Chondrocyte (in vitro differentiated cells): ENCODE measurements at regions not wholly inside any gene's neighbourhood (a gene's known extent, or its start where the extent isn't known, plus 50 kb on each side); places are given as distances from the start of the nearest gene placed in this dataset.
A peak's percentile ranks its signal among the peaks of the same experiment; 100 is the strongest.

Source experiments
- DNase-seq: peaks from one replicate; pipeline ENCODE4 v3.0.0; 2021; ENCODE audit warnings: mixed read lengths, low spot score
- H3K27ac Mint-ChIP-seq: one replicate; pipeline ENCODE4 v1.8.0; 2021; ENCODE audit warnings: mild to moderate bottlenecking, moderate library complexity, mixed read lengths; ENCODE audit not compliant: unreplicated experiment
- H3K27me3 Mint-ChIP-seq: 2 replicates; pipeline ENCODE4 v1.8.0; 2021; ENCODE audit warnings: low read depth, mixed read lengths
- H3K36me3 Mint-ChIP-seq: 2 replicates; pipeline ENCODE4 v1.8.0; 2021; ENCODE audit warnings: low read depth, mixed read lengths
- H3K4me1 Mint-ChIP-seq: 2 replicates; pipeline ENCODE4 v1.8.0; 2021; ENCODE audit warnings: low read depth, mild to moderate bottlenecking, mixed read lengths
- H3K4me3 Mint-ChIP-seq: one replicate; pipeline ENCODE4 v1.8.0; 2021; ENCODE audit warnings: mild to moderate bottlenecking, moderate library complexity, mixed read lengths; ENCODE audit not compliant: unreplicated experiment
- H3K9me3 Mint-ChIP-seq: 2 replicates; pipeline ENCODE4 v1.8.0; 2021; ENCODE audit warnings: low read depth, mixed read lengths
- CTCF ChIP-seq: fragments of 200-600 bp; sonication (generic); IDR thresholded peaks from 2 replicates; pipeline ENCODE4 v1.5.0; 2021; ENCODE audit warnings: antibody characterized with exemption, mild to moderate bottlenecking, moderate library complexity

- H3K4me3 Mint-ChIP-seq = no peak overlapping the region
- H3K36me3 Mint-ChIP-seq = peaks cover 5% of the 10 kb centered on the region
- H3K27ac Mint-ChIP-seq = peak overlapping the region; percentile 94
- no peak for TF ChIP-seq CTCF
- H3K27me3 Mint-ChIP-seq = no peaks in the 10 kb centered on the region
- no peak for DNase-seq
- H3K4me1 Mint-ChIP-seq = peaks cover 14% of the 10 kb centered on the region
- H3K9me3 Mint-ChIP-seq = peaks cover 19% of the 10 kb centered on the region
These were observed 146.2 kb downstream of the TBX18 start for GRCh38 chr6:84618046-84618752.

- no peaks in the 10 kb centered on the region for H3K36me3 Mint-ChIP-seq
- H3K27me3 Mint-ChIP-seq = no peaks in the 10 kb centered on the region
- no peak for TF ChIP-seq CTCF
- H3K4me1 Mint-ChIP-seq = peaks cover 14% of the 10 kb centered on the region
- H3K4me3 Mint-ChIP-seq = no peak overlapping the region
- H3K9me3 Mint-ChIP-seq = peaks cover 8% of the 10 kb centered on the region
- no peak overlapping the region for H3K27ac Mint-ChIP-seq
- no peak for DNase-seq
These were observed 148.4 kb downstream of the TBX18 start for GRCh38 chr6:84615987-84616386.

GRCh38 chr6:84615113-84615850, 149.1 kb downstream of the TBX18 start:
- Mint-ChIP-seq H3K36me3 (no peaks in the 10 kb centered on the region), H3K27me3 (no peaks in the 10 kb centered on the region), H3K9me3 (peaks cover 2% of the 10 kb centered on the region), H3K4me3 (no peak overlapping the region), H3K4me1 (peaks cover 14% of the 10 kb centered on the region), H3K27ac (no peak overlapping the region)
- no peak for TF ChIP-seq CTCF
- DNase-seq = no peak

GRCh38 chr6:84606860-84607259, 157.5 kb downstream of the TBX18 start:
- no peak for TF ChIP-seq CTCF
- Mint-ChIP-seq H3K27ac (no peak overlapping the region), H3K27me3 (no peaks in the 10 kb centered on the region), H3K4me1 (peaks cover 10% of the 10 kb centered on the region), H3K36me3 (no peaks in the 10 kb centered on the region), H3K4me3 (no peak overlapping the region), H3K9me3 (no peaks in the 10 kb centered on the region)
- DNase-seq = no peak

GRCh38 chr6:84605298-84605697, 159.1 kb downstream of the TBX18 start:
- TF ChIP-seq CTCF = no peak
- no peaks in the 10 kb centered on the region for H3K36me3 Mint-ChIP-seq
- H3K4me3 Mint-ChIP-seq = no peak overlapping the region
- H3K4me1 Mint-ChIP-seq = peaks cover 10% of the 10 kb centered on the region
- no peaks in the 10 kb centered on the region for H3K9me3 Mint-ChIP-seq
- H3K27me3 Mint-ChIP-seq = no peaks in the 10 kb centered on the region
- no peak for DNase-seq
- H3K27ac Mint-ChIP-seq = no peak overlapping the region
